Stimulated activated naive CD8-positive, alpha-beta T cell treated with anti-CD3 and anti-CD28 coated beads, Interleukin-15, amount 100 ng/mL, for 72 hours (primary cell): ENCODE measurements at regions not wholly inside any gene's neighbourhood (a gene's known extent, or its start where the extent isn't known, plus 50 kb on each side); places are given as distances from the start of the nearest gene placed in this dataset.

Experiments used
- ATAC-seq: fragments of 150-1000 bp; cut with Tn5 transposase; 2 replicates; pipeline ENCODE4 v1.10.0; 2021; ENCODE audit warnings: mild to moderate bottlenecking, moderate library complexity
- DNase-seq, 2 donors: peaks; one replicate each; pipeline ENCODE4 v3.0.0; 2021 to 2022
- H3K27ac Mint-ChIP-seq, 2 donors: one replicate each; pipeline ENCODE4 v1.8.0; 2022; ENCODE audit warnings: mild to moderate bottlenecking in 2 of 2, mixed read lengths in 2 of 2, moderate library complexity in 2 of 2
- H3K27me3 Mint-ChIP-seq: one replicate; pipeline ENCODE4 v1.8.0; 2022; ENCODE audit warnings: mixed read lengths
- H3K4me1 Mint-ChIP-seq: one replicate; pipeline ENCODE4 v1.8.0; 2022; ENCODE audit warnings: mild to moderate bottlenecking, mixed read lengths
- H3K4me3 Mint-ChIP-seq, 2 donors: one replicate each; pipeline ENCODE4 v1.8.0; 2022; ENCODE audit warnings: mild to moderate bottlenecking in 2 of 2, mixed read lengths in 2 of 2, moderate library complexity in 1 of 2
- H3K9me3 Mint-ChIP-seq, 2 donors: one replicate each; pipeline ENCODE4 v1.8.0; 2022; ENCODE audit warnings: mixed read lengths in 2 of 2

DNA sequence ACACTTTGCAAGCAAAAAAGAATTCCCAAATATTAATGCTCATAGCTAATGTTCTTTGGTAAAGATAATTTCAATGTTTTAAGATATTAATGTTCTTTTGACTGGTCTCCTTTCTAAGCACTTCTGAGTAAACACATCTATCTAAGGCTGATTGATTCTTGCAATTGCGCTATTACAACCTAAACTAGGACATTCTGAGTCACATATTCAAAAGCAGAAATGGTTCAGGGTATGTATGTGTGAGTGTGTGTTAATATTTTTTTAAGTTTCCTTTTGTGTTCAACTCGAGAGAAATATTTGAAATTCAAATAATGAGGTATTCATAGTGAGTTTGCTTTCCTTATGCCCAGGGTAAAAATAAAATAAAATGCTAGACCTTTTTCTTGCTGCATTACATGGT lies 203.6 kb upstream of the GRIK3 start:
- ATAC-seq (no peak), DNase-seq (no peak)
- Mint-ChIP-seq H3K9me3 (no peaks in the 10 kb centered on the region), H3K27ac (no peak overlapping the region), H3K4me3 (no peak overlapping the region), H3K4me1 (no peaks in the 10 kb centered on the region), H3K27me3 (peaks cover 50% of the 10 kb centered on the region)

DNA sequence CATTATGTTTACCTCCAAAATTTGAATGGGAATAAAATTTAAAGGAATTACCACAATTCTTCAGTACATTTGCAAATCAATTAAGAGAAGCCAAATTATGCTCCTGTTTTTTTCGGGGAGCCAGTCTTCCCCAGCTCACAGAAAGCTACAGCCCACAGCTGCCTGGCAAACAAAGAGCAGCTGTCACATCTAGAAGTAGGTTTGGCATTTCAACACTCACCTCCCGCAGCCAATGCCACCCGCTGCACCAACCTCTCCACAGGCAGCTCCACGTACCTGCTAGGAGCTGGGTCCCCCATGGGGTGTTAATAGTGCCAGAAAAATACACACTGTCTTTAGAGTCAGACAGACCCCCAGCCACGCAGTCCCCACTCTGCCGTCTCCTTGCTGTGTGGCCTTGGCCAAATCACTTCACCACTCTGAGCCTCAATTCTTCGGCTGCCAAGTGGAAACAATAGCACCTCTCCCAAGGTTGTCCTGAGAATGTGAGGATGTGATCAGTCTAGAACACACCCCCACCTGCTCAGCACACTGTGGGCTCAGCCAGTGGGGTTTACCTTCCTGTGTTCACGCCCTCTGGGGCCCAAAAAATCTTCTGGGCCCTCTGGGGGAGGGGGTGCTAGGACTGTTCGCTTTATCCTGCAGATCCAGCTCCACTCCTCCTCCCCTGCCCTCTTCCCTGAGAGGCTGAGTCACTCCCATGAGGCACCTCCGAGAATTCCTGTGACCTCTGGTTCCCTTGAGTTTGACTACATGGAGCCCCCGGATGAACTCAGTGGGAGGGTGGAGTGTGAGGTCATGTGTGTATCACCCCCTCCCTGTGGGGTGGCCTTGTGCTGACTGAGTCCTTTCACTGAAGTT lies 204.3 kb upstream of the GRIK3 start:
- no peak for DNase-seq
- Mint-ChIP-seq H3K4me1 (no peaks in the 10 kb centered on the region), H3K27me3 (peaks cover 45% of the 10 kb centered on the region), H3K9me3 (no peaks in the 10 kb centered on the region), H3K27ac (no peak overlapping the region), H3K4me3 (no peak overlapping the region)
- ATAC-seq, result no peak

DNA sequence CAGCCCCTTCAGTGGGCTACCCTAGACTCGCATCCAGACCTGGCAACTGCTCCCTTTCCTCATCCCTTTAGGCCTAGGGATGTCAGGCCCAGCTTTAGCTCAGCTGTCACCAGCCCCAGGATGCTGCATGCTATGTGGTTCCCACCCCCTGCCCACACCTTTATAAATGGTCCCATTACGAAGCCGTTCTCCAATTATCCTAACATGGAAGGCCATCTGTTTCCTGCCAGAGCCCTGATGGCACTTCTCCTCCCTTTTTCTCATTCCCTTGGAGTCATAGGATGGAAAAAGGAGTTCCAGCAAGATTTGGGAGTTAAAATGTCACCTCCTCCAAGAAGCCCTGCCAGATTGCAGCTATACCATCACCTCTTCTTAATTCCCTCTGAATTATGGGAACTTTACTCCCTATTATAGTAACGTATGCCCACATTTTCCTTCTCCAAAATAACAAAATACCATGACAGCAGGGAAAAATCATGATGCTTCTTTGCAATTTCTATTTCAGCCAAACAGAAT lies 205.0 kb upstream of the GRIK3 start:
- ATAC-seq (no peak), DNase-seq (no peak)
- no peak overlapping the region for H3K27ac Mint-ChIP-seq
- H3K4me1 Mint-ChIP-seq, result no peaks in the 10 kb centered on the region
- peaks cover 45% of the 10 kb centered on the region for H3K27me3 Mint-ChIP-seq
- H3K4me3 Mint-ChIP-seq, result no peak overlapping the region
- no peaks in the 10 kb centered on the region for H3K9me3 Mint-ChIP-seq

DNA sequence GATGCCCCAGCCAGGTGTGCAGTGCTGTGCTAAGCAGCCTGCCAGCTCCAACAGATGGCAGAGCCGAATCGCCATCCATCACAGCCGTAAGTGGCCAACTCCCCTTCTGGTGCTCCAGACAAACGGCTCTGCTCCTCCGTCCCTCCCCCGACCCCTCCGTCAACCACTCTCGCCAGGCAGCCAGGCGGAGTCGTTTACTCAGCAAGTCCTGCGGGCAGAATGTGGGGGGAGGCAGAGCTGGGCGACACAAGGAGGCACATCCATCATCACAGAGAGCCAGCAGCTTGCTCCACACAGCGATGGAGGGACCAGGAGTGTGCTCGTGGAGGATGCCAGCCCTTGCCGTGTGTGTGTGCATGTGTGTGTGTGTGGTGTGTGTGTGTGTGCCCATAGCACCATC lies 206.6 kb upstream of the GRIK3 start:
- Mint-ChIP-seq H3K27me3 (peaks cover 42% of the 10 kb centered on the region), H3K9me3 (no peaks in the 10 kb centered on the region), H3K27ac (no peak overlapping the region), H3K4me1 (no peaks in the 10 kb centered on the region), H3K4me3 (no peak overlapping the region)
- ATAC-seq (no peak), DNase-seq (no peak)

DNA sequence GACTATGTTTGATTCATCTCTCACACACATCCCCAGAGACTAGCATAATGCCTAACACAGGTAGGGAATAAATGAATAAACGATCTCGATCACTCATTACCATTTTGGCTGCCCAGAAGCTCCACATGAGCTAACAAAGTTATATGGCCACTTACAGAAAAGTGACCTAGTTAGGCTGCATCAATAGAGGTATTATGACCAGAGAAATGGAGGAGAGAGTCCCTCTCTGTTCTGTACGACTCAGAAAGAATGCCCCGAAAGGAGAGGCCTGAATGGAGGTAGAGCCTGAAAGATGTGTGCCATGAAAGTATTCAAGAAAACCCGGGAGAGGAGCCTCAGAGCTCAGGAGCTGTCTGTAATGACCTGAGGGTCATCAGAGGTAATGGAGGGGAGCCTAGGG lies 208.2 kb upstream of the GRIK3 start:
- H3K27ac Mint-ChIP-seq, result no peak overlapping the region
- no peaks in the 10 kb centered on the region for H3K4me1 Mint-ChIP-seq
- H3K4me3 Mint-ChIP-seq, result no peak overlapping the region
- no peak for DNase-seq
- no peak for ATAC-seq
- H3K27me3 Mint-ChIP-seq, result peaks cover 43% of the 10 kb centered on the region
- H3K9me3 Mint-ChIP-seq, result no peaks in the 10 kb centered on the region

DNA sequence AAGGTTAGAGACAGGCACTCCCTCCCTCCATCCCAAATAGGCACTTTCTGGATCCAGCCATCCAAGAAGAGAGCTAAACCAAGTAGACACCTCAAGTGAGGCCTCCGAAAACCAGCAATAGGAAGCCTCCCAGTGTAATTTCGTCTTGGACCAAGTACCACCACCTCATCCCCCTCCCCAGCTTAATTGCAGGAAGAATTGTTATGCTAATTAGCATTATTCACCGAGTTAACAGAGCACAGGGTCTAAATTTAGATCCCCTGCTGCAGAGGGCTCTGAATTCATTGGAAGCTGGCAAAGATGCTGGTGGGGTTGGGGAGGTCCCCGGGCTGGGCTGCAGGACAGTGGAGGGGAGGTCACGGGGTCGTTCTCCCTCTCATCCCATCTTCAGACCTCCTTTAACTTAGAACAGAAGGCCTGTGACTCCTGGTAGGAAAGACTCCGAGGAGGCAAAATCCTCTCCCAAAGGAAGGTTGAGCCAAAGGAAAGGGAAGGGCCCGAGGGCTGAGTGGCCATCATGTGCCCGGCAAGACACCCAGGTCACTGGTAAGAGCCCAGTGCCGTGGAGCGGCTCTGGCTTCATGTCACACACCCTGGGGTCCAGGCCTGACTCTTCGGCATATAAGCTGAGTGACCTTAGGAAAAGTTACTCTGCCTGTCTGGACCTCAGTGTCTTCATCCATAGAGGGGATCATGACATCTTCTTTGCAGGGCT lies 209.2 kb upstream of the GRIK3 start:
- Mint-ChIP-seq H3K4me1 (no peaks in the 10 kb centered on the region), H3K27me3 (peaks cover 44% of the 10 kb centered on the region)
- no peak for ATAC-seq

DNA sequence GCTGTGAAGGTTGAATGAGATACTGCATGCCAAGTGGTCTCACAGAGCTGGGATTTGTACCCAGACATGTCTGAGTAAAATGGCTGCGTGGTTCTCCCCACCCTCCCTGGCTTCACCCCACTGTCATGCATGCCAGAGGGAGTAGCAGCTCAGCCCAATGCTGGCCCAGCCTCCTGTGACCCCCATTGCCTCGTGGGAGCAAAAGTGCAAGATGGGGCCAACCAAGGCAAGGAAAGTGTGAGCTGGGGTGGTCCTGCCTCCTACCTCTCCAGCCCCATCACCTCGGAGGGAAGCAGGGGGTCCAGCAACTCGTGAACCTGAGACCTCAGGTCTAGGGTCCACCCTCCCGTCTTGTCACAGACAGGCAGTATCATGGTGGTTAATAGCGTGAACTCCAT lies 209.8 kb upstream of the GRIK3 start:
- peaks cover 39% of the 10 kb centered on the region for H3K27me3 Mint-ChIP-seq
- H3K4me3 Mint-ChIP-seq, result no peak overlapping the region
- no peaks in the 10 kb centered on the region for H3K4me1 Mint-ChIP-seq
- no peak for ATAC-seq
- DNase-seq, result no peak
- no peak overlapping the region for H3K27ac Mint-ChIP-seq
- no peaks in the 10 kb centered on the region for H3K9me3 Mint-ChIP-seq

More for the DNA sequence above, 209.2 kb upstream of the GRIK3 start:
- DNase-seq, result no peak
- Mint-ChIP-seq H3K4me3 (no peak overlapping the region), H3K27ac (no peak overlapping the region), H3K9me3 (no peaks in the 10 kb centered on the region)

DNA sequence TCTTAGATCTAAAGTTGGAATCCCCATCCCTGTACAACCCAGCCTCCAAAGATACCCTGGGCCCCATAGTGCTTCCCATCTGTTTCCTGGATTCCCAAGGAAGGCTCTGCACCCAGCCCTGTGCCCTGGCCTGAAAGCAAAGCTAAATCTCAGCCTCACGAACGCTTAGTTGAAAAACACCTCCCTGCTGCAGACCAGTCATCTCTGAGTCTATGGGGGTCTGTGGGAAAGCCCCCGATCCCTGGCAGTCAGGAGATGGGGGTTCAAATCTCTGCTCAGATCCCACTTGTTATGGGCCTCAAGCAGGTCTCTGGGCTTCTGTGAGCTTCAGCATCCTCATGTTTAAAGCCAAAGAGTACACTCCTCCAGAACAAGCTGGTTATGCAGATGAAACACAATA lies 210.5 kb upstream of the GRIK3 start:
- H3K4me1 Mint-ChIP-seq, result no peaks in the 10 kb centered on the region
- H3K27ac Mint-ChIP-seq, result no peak overlapping the region
- ATAC-seq (no peak), DNase-seq (no peak)
- no peak overlapping the region for H3K4me3 Mint-ChIP-seq
- no peaks in the 10 kb centered on the region for H3K9me3 Mint-ChIP-seq
- peaks cover 39% of the 10 kb centered on the region for H3K27me3 Mint-ChIP-seq

DNA sequence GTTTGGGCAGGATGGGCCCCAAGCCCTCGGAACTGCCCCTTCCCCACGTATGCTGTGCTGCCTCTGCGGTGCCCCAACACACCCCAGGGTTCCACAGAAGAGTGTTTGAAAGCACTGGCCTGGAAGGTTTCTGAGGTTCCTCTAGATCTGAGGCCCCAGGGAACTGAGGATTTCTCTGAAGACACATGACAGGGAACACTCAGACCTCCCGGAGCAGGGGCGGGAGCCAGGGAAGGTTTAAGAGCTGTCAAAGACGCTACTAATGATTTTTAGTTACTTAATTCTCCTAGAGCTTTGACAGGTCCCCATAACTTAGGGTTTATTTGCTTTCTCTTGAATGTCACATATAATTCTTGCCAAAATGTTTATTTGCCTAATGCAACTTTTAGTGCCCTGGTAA lies 212.3 kb upstream of the GRIK3 start:
- no peaks in the 10 kb centered on the region for H3K9me3 Mint-ChIP-seq
- ATAC-seq, result no peak
- no peak overlapping the region for H3K27ac Mint-ChIP-seq
- H3K4me1 Mint-ChIP-seq, result no peaks in the 10 kb centered on the region
- H3K27me3 Mint-ChIP-seq, result peaks cover 36% of the 10 kb centered on the region
- no peak overlapping the region for H3K4me3 Mint-ChIP-seq
- DNase-seq, result no peak

DNA sequence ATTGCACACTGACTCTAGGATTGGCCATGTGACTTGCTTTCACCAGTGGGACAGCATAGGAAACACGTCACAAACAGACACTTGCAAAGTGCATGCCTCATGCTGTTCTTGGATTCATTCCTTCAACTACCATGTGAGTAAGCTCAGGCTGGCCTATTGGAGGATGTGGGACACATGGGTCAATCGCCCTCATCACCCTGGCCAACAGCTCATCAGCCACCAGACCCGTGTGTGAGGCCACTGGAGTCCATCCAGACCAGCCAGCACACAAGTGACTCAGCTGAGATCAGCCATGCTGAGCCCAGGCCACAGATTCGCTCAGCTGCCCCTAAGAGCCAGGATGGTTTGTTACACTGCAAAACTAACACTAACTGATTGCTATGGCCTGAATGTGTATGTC lies 216.1 kb upstream of the GRIK3 start:
- peaks cover 52% of the 10 kb centered on the region for H3K27me3 Mint-ChIP-seq
- DNase-seq, result no peak
- H3K27ac Mint-ChIP-seq, result no peak overlapping the region
- H3K4me1 Mint-ChIP-seq, result no peaks in the 10 kb centered on the region
- no peaks in the 10 kb centered on the region for H3K9me3 Mint-ChIP-seq
- H3K4me3 Mint-ChIP-seq, result no peak overlapping the region
- no peak for ATAC-seq

DNA sequence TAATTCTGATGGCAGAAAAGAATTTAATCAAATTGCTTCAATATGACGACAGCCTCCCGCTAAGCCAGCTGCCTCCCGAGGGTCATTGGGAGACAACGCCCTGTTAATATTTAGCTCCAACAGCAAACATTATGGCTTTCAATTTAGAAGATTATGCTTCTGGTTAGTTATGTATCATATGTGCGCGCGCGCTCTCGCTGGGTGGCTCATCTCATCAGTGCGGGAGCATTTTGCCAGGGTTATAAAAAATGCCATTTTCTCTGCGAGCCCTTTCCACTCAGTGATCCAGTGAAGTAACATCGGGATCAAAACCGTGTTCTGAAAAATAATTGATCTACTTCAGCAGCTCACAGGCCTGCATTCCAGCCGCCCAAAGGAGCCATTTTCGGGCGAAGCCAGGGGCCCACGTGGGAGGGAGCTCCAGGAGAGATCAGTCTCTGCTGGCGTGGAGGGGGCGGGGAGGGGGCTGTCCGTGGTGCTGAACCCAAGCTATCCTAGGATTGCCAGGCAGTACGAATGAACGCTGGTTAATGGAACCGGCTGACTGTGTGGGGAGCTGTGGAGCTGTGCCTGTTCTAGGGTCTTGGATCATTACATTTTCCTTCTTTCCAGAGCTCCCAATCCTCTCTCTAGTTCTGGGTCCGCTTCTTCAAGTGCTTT lies 219.1 kb upstream of the ZC3H12A start:
- Mint-ChIP-seq H3K9me3 (peaks cover 5 to 10% of the 10 kb centered on the region in 2 donors), H3K27ac (no peak overlapping the region), H3K4me3 (no peak overlapping the region), H3K4me1 (no peaks in the 10 kb centered on the region), H3K27me3 (peaks cover 65% of the 10 kb centered on the region)
- no peak for ATAC-seq
- DNase-seq, result no peak

DNA sequence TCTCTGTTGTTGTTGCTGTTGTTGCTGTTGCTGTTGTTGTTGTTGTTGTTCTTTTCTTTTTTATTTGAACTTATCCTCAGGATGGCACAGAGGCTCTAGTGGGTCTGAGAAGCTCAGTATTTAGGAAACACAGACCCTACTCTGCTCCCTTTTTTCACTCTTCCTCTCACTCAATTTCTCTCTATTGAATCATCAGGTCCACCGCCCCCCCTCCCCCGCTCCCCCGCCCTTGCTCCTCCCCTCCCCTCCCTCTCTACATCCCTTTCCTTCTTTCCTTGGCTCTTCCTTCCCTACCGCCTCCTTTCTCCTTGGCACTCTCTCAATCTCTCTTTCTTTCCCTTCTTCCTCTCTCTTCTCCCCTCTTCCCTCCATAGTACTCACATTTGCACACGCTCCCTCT lies 218.5 kb upstream of the ZC3H12A start:
- no peak for DNase-seq
- no peak for ATAC-seq
- H3K4me3 Mint-ChIP-seq, result no peak overlapping the region
- peaks cover 5 to 10% of the 10 kb centered on the region in 2 donors for H3K9me3 Mint-ChIP-seq
- H3K27me3 Mint-ChIP-seq, result peaks cover 62% of the 10 kb centered on the region
- no peaks in the 10 kb centered on the region for H3K4me1 Mint-ChIP-seq
- H3K27ac Mint-ChIP-seq, result no peak overlapping the region

DNA sequence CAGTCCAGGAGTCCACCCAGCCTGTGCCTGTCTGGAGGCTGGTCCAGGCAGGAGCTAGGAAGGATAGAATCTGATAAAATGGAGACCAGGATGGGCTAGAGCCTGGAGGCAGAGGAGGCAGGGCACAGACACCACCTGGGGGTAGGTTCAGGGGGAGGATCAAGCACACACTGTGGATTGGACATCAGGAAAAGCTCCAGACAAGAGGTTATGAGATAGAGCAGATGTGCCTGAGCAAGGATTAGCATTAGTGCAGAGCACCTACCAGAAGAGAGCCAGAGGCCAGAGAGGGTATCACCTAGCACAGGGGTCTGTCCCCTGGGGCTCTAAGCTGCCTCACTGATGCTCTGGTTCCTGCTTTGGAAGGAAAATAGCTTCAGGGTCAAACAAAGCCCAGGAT lies 216.7 kb upstream of the ZC3H12A start:
- Mint-ChIP-seq H3K4me3 (no peak overlapping the region), H3K9me3 (peaks cover 5 to 10% of the 10 kb centered on the region in 2 donors), H3K27ac (no peak overlapping the region), H3K4me1 (no peaks in the 10 kb centered on the region), H3K27me3 (peaks cover 62% of the 10 kb centered on the region)
- no peak for DNase-seq
- no peak for ATAC-seq

DNA sequence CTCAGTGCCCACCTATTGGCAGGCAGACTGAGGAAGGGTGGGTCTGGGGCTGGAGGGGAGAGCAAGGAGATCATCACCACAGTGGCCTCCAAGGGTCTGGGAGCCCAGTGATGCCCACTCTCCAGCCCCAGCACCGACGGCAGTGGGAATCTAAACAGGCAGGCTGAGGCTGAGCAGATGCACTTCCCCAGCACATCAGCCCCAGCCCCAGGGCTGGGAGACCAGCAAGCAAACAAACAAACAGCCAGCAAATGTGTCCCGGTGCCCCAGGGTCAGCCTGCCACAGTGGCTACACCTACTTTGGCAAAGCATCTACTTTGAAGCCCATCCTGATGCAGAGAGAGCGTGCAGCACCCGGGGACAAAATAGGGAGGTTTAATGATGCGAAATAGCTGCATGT lies 216.3 kb upstream of the ZC3H12A start:
- Mint-ChIP-seq H3K4me3 (no peak overlapping the region), H3K9me3 (peaks cover 5 to 10% of the 10 kb centered on the region in 2 donors), H3K27ac (no peak overlapping the region), H3K4me1 (no peaks in the 10 kb centered on the region), H3K27me3 (peaks cover 62% of the 10 kb centered on the region)
- DNase-seq (no peak), ATAC-seq (no peak)

DNA sequence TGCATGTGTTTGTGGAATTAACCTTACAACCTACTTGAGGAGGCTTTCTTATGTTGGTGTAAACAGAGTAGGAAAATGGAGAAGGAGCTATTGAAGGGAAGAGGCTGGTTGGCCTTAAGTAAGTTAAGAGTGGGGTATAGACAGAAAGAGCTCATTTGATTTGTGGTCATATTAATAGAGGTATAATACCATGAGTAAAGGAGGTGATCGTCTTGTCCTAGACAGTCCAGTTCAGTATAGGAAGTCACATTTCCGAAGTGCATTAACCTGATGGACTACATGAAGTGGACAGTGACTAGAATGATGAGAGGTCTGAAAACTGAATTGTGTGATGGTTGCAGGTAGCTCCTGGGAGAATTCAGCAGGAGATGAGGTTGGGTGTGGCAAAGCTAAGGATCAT lies 215.4 kb upstream of the ZC3H12A start:
- Mint-ChIP-seq H3K27ac (no peak overlapping the region), H3K27me3 (peaks cover 54% of the 10 kb centered on the region), H3K4me3 (no peak overlapping the region), H3K9me3 (peaks cover 5 to 10% of the 10 kb centered on the region in 2 donors), H3K4me1 (no peaks in the 10 kb centered on the region)
- ATAC-seq (no peak), DNase-seq (no peak)

DNA sequence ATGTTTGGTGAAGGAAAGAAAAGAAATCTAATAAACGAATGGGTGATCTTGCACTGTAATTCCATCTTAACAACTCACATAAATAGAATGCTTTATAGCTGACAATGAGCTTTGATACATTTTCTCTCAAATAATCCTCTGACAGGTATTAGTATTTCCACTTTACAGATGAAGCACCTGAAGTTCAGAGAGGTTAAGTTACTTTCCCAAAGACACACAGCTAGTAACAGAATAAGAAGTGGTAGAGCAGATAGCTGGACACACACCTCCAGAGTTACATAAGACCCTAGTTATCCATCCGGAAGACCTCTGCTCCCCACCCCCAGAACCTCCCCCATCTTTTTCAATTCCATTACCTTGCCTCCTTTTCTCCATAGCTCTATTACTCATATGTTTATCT lies 213.3 kb upstream of the ZC3H12A start:
- H3K4me3 Mint-ChIP-seq, result no peak overlapping the region
- H3K4me1 Mint-ChIP-seq, result no peaks in the 10 kb centered on the region
- DNase-seq (no peak), ATAC-seq (no peak)
- no peak overlapping the region for H3K27ac Mint-ChIP-seq
- peaks cover 3 to 5% of the 10 kb centered on the region in 2 donors for H3K9me3 Mint-ChIP-seq
- peaks cover 47% of the 10 kb centered on the region for H3K27me3 Mint-ChIP-seq
